Right ventricle myocardium inferior (tissue), 1 donor: ENCODE measurements at regions not wholly inside any gene's neighbourhood (a gene's known extent, or its start where the extent isn't known, plus 50 kb on each side); places are given as distances from the start of the nearest gene placed in this dataset.

Source experiments
- ATAC-seq: fragments of 200-7000 bp; cut with Tn5 transposase; one replicate; pipeline ENCODE4 v1.9.1; 2020; ENCODE audit warnings: mild to moderate bottlenecking, moderate library complexity
- DNase-seq: peaks from one replicate; pipeline ENCODE4 v3.0.0; 2021; ENCODE audit errors: missing footprints
- intact Hi-C: fragments of 100-400 bp; cut with DNase I; formaldehyde crosslinking; loops from one replicate; pipeline ENCODE4 v1.11.0; 2022
- donor health status: DM: no; HTN: yes; CAD: no; lungs with severe emphysema.

GRCh38 chr14:82153689-82154088 is 620.0 kb upstream of the SEL1L start:
- no peak for ATAC-seq
- DNase-seq = no peak
- intact Hi-C loops = no loop called here

DNA sequence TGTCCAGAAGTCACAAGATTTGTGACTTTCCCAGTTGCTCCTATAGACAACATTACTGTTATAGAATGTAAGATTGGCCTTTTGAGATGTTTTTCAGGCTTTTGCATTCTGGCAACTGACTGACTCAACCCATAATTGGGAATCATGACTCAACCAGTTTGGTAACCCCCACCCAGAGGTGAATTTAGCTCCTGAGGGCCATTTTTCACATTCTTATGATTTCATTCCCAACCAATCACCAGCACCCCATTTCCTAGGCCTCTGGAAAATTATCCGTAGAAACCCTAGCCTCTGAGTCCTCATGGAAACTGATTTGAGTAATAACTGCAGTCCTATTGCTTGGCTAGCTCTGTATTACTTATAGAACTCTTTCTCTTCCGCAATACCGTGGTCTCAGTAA is 626.0 kb upstream of the SEL1L start:
- intact Hi-C loops = no loop called here
- DNase-seq (no peak), ATAC-seq (no peak)

- no peak for ATAC-seq
- intact Hi-C loops = no loop called here
- no peak for DNase-seq
Observed at GRCh38 chr14:82180139-82180538, 646.5 kb upstream of the SEL1L start.

DNA sequence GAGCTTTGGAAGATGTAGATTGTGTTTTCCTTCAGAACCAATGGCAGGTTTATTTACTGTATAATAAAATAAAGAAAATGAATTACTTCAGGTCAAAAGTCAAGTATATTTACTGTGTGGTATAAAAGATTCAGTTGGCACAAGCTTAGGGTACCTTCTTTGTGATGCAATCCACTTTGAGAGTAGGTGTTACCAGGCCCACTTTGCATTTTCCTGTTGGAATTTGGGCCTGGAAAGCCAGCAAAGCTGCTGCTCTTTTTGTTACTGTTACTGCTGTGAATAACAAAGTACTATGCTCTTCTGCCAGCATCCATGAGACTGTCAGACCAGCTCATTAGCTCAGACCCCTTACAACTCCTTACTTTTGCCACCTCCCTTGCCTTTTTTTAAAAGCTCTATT is 649.0 kb upstream of the SEL1L start:
- intact Hi-C loops = no loop called here
- DNase-seq (no peak), ATAC-seq (no peak)

GRCh38 chr14:82190742-82191141 is 657.1 kb upstream of the SEL1L start:
- intact Hi-C loops = no loop called here
- ATAC-seq = no peak
- no peak for DNase-seq

DNA sequence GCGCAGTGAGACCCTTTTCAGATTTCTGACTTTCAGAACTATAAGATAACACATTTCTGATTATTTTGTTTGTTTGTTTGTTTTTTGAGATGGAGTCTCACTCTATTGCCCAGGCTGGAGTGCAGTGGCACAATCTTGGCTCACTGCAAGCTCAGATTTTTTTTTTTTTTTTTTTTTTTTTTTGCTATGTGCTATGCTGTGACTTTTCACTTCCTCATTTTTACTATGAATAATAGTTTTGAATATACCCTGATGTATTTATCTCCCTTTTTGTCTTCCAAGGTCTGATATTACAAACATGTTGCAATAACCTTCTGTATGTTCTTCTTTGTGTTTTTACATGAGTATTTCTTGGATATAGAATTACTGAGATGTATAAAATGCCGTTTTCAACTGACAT is 658.7 kb upstream of the SEL1L start:
- DNase-seq (no peak), ATAC-seq (no peak)
- intact Hi-C loops = no loop called here

DNA sequence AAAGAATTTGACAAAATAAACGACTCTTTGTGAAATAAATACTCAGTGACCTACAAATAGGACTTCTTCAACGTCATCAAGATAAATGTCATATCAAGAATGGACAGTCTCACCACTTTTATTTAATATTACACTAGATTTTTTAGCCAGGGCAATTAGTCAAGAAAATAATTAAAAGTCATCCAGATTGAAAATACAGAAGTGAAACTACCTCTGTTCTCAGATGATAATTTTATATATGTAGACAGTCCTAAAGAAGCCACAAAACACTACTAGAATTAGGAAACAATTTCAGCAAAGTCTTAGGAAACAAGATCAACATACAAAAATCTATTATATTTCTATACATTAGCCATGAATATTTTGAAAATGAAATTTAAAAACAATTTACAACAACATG is 689.6 kb upstream of the SEL1L start:
- DNase-seq (no peak), ATAC-seq (no peak)
- intact Hi-C loops = no loop called here

DNA sequence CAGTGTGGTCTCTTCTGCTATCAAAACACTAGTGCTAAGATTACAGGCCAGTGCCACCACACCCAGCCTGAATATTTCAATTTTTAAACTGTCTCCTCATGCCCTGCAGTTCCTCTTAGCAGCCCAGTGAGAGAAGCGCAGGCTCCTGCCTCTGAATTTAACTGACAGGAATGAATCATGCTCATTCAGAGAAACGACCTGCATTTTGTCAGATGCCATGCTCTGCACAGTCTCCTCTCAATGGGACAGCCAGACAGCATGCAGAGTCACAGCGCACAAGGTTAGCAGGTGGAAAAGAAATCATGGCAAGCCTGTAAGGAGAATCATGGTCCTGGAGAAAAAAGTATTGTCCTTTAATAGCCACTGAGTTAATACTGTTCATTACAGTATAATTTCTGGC is 691.0 kb upstream of the SEL1L start:
- intact Hi-C loops = no loop called here
- ATAC-seq (peak; percentile 28), DNase-seq (no peak)

GRCh38 chr14:82230748-82231147 is 697.1 kb upstream of the SEL1L start:
- ATAC-seq = no peak
- intact Hi-C loops = no loop called here

GRCh38 chr14:82238649-82239048 is 705.0 kb upstream of the SEL1L start:
- no peak for DNase-seq
- intact Hi-C loops = no loop called here
- no peak for ATAC-seq

More at GRCh38 chr14:82230748-82231147, 697.1 kb upstream of the SEL1L start:
- no peak for DNase-seq

- ATAC-seq (peak; percentile 72), DNase-seq (no peak)
- intact Hi-C loops = no loop called here
Observed at GRCh38 chr14:82239223-82239622, 705.6 kb upstream of the SEL1L start.

GRCh38 chr14:82244791-82245190 is 711.1 kb upstream of the SEL1L start:
- ATAC-seq = no peak

DNA sequence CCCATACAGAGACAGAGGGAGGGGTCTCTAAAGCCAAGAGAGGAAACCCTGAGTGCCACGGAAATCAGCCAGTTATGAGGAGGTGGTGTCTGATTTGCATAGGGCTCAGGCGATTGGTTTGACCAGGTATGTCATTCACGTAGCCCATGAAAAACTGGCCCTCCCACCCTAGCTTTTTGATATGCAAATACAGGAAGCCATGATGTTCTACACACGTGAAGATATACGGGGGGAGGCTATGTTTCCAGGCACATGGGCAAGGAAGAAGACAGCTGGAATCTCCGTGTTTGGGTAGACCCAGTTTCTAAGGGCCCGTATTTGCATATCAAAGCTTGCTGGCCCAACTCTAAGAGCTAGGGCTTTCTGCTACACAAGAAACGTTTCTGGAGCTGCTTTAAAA is 717.8 kb upstream of the SEL1L start:
- no peak for ATAC-seq
- intact Hi-C loops = no loop called here
- DNase-seq = no peak

More at GRCh38 chr14:82244791-82245190, 711.1 kb upstream of the SEL1L start:
- intact Hi-C loops = no loop called here
- no peak for DNase-seq

DNA sequence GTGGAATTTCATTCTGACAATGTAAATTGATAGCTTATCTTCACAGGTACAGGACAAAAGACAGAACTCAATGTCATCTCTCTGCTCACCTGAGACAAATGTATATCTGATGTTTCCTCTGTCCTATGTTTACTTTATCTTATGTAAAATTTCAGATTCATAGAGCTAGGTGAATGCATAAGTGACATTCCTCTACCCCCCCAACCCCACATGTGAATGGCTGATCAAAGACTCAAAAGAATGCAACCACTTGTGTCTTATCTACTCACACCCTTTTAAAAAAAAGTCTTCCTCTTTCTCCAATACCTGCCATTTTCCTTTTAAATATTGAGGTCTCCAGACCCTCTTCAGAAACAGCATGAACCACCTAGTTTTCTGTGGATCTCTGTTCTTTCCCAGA is 736.6 kb upstream of the SEL1L start:
- no peak for ATAC-seq
- intact Hi-C loops = no loop called here
- DNase-seq = no peak

DNA sequence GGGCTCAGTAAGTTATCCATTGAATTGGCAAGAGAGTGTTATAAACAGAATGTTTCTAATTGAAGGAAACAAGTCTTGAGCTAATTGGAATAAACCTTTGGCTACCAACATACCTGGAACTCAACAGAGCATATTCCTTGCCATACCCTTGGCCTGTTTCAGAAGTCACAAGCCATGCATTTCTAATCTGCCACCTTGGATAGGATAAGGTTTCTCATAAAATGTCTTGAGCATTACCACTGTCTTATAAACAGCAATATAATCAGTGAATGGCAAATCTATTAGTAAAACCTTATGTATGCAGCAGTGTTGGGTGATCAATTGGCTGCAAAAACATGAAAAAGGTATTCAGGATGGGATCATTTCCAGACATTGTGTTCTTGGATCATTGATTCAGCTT is 765.2 kb upstream of the SEL1L start:
- intact Hi-C loops = no loop called here
- ATAC-seq (no peak), DNase-seq (no peak)

GRCh38 chr14:82309199-82309598 is 775.5 kb upstream of the SEL1L start:
- no peak for DNase-seq
- no peak for ATAC-seq
- intact Hi-C loops = no loop called here

- intact Hi-C loops = no loop called here
- ATAC-seq (no peak), DNase-seq (no peak)
Observed at GRCh38 chr14:82313889-82314288, 780.2 kb upstream of the SEL1L start.

GRCh38 chr14:82328442-82328841 is 794.8 kb upstream of the SEL1L start:
- DNase-seq = no peak
- intact Hi-C loops = no loop called here
- no peak for ATAC-seq

DNA sequence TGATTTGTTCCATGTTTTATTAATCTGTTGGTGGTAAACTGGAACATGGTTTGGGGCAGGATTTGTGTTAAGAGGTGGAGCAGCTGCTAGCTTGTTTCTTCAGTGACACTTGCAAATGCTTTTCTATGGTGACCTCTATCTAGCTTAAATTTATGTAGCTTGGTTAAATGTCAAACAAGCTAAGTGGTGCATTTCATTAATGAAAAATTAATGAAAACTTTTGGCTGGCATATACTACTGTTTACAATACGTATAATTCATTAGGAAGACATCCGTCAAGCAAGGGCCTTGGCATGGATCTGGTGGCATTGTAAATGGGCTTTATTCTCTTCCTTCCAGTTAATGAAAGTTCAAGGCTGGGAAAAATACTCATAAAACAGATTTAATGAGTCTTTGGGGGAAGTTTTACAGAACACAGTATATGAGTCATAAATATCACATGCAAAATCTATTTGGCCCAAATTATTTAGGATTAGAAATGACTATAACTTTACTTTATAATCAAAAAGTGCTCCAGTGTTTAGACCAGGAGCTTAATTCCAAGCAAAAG is 807.7 kb upstream of the SEL1L start:
- intact Hi-C loops = no loop called here

DNA sequence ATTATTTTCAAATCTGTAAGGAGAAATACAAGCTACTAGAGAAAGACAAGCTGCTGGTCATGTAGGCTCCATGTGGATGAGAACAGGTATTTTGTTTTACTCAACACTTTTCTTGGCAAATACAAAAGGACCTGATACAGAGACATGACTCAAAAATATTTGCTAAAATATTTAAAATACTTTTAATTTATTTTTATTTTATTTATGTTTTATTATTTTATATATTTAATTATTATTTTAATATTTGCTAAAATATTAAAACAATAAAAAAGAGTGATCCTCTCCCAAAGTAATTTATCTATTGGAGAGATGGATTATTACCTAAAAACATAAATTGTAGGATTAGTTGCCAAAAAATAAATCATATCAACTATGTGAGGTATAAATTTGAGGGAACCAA is 808.9 kb upstream of the SEL1L start:
- ATAC-seq = no peak
- intact Hi-C loops = no loop called here

More for the DNA sequence above, 807.7 kb upstream of the SEL1L start:
- DNase-seq (no peak), ATAC-seq (no peak)

GRCh38 chr14:82345184-82345583 is 811.5 kb upstream of the SEL1L start:
- intact Hi-C loops = no loop called here
- DNase-seq (no peak), ATAC-seq (no peak)

More for the DNA sequence above, 808.9 kb upstream of the SEL1L start:
- DNase-seq = no peak

GRCh38 chr14:82354126-82354525 is 820.5 kb upstream of the SEL1L start:
- ATAC-seq = no peak
- no peak for DNase-seq
- intact Hi-C loops = no loop called here
